ENCODE measurements at regions not wholly inside any gene's neighbourhood (a gene's known extent, or its start where the extent isn't known, plus 50 kb on each side); places are given as distances from the start of the nearest gene placed in this dataset.

DNA sequence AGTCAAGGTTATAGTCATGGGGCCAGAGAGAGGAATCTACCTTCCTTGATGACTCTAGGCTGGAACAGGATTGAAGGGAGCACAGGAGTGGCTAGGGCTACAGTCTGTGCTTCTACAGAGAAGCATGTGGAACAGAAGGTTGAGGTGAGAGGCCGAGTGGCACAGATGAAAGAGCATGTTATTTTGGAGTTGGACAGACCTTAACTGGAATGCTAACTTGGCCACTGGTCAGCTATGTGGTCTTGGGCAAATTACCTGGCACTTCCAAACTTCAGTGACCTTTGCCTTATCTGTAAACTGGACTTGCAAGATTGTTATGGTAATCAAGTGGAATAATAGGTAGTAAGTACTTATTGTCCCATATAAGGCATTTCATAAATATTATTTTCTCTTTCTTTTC, 252.7 kb downstream of the KCNRG start:
- Histone ChIP-seq H3K36me3 (ENCODE audit: insufficient read depth, low read depth, low read length) (no peaks in the 10 kb centered on the region), H3K4me1 (ENCODE audit: insufficient read depth, low read length) (no peaks in the 10 kb centered on the region), H3K27me3 (ENCODE audit: insufficient read depth, low read length) (no peaks in the 10 kb centered on the region), H3K9me3 (ENCODE audit: insufficient read depth, low read depth, low read length) (no peaks in the 10 kb centered on the region), H3K9ac (ENCODE audit: low read depth, low read length) (no peak overlapping the region), H3K27ac (ENCODE audit: low read length) (no peak overlapping the region), H3K4me3 (ENCODE audit: low read length) (no peak overlapping the region)

DNA sequence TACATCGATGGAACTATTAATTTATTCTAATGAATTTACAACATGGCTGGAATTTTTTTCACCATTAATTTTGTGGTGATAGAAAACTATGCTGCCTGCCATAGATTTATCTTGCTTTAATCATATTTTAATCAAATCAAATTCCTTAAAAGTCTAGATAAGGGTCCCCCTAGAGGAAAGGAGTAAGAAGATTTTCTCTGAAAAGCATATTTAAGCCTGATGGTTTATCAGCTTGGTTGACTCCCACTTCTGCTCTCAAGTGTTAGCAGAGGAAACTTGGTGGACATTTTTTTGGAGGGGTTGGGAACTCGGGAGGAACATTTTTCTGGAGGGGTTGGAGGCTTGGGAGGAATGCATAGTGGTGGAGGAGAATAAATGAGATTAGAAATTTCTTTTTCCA, 253.3 kb downstream of the KCNRG start:
- H3K9me3 ChIP-seq (ENCODE audit: insufficient read depth, low read depth, low read length) = no peaks in the 10 kb centered on the region
- H3K4me3 ChIP-seq (ENCODE audit: low read length) = no peak overlapping the region
- no peaks in the 10 kb centered on the region for H3K4me1 ChIP-seq (ENCODE audit: insufficient read depth, low read length)
- no peak overlapping the region for H3K9ac ChIP-seq (ENCODE audit: low read depth, low read length)
- H3K27ac ChIP-seq (ENCODE audit: low read length) = no peak overlapping the region
- no peaks in the 10 kb centered on the region for H3K36me3 ChIP-seq (ENCODE audit: insufficient read depth, low read depth, low read length)
- H3K27me3 ChIP-seq (ENCODE audit: insufficient read depth, low read length) = no peaks in the 10 kb centered on the region

GRCh38 chr13:50274181-50274580, 258.9 kb downstream of the KCNRG start:
- H3K27me3 ChIP-seq (ENCODE audit: insufficient read depth, low read length) = no peaks in the 10 kb centered on the region
- no peaks in the 10 kb centered on the region for H3K36me3 ChIP-seq (ENCODE audit: insufficient read depth, low read depth, low read length)
- H3K9me3 ChIP-seq (ENCODE audit: insufficient read depth, low read depth, low read length) = no peaks in the 10 kb centered on the region; the same call in 1 of the 2 replicates
- H3K4me3 ChIP-seq (ENCODE audit: low read length) = no peak overlapping the region
- H3K9ac ChIP-seq (ENCODE audit: low read depth, low read length) = no peak overlapping the region
- H3K27ac ChIP-seq (ENCODE audit: low read length) = no peak overlapping the region
- H3K4me1 ChIP-seq (ENCODE audit: insufficient read depth, low read length) = peaks cover 9% of the 10 kb centered on the region

DNA sequence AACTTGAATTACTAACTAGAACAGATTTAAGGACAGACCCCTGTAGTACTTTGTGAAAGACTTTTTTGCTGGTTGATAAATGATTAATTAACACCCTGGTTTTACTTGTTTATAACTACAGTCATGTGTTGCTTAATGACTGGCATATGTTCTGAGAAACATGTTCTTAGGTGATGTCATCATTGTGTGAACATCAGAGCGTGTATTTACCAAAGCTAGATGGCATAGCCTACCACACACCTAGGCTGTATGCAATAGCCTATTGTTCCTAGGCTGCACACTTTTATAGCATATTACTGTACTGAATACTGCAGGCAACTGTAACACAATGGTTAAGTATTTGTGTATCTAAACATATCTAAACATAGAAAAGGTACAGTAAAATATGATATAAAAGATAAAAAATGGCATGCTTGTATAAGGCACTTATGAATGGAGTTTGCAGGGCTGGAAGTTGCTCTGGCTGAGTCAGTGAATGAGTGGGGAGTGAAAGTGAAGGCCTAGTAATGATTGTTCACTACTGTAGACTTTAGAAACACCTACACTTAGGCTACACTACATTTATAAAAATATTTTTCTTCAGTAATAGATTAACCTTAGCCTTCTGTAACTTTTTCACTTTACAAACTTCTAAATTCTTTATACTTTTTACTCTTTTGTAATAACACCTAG, 260.3 kb downstream of the KCNRG start:
- no peak overlapping the region for H3K4me3 ChIP-seq (ENCODE audit: low read length)
- no peak overlapping the region for H3K27ac ChIP-seq (ENCODE audit: low read length)
- peaks cover 15% of the 10 kb centered on the region for H3K4me1 ChIP-seq (ENCODE audit: insufficient read depth, low read length)
- H3K36me3 ChIP-seq (ENCODE audit: insufficient read depth, low read depth, low read length) = no peaks in the 10 kb centered on the region
- no peak overlapping the region for H3K9ac ChIP-seq (ENCODE audit: low read depth, low read length)
- H3K27me3 ChIP-seq (ENCODE audit: insufficient read depth, low read length) = no peaks in the 10 kb centered on the region
- H3K9me3 ChIP-seq (ENCODE audit: insufficient read depth, low read depth, low read length) = no peaks in the 10 kb centered on the region; the same call in 1 of the 2 replicates

DNA sequence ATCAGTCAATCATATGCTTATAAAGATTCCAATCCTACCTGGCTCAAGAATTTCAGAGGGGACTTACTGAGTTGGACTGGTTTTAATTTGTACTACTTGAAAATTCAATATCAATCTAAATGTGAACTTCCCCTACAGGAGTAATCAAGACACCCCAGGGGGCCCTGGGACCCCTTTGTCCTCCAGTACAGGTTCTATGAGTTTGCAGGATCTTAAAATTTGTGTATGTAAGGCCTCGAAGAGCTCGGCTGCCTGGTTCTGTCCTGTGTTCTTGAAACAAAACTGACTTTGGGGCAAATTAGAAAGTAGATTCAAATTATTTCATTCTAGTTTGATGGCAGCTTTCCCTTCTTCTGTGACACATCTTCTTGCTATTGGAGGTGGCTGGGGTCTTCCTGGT, 261.3 kb downstream of the KCNRG start:
- H3K9me3 ChIP-seq (ENCODE audit: insufficient read depth, low read depth, low read length) = no peaks in the 10 kb centered on the region; the same call in 1 of the 2 replicates
- no peaks in the 10 kb centered on the region for H3K27me3 ChIP-seq (ENCODE audit: insufficient read depth, low read length)
- peak overlapping the region; percentile 24; the same call in 1 of the 2 replicates for H3K4me3 ChIP-seq (ENCODE audit: low read length)
- no peak overlapping the region for H3K9ac ChIP-seq (ENCODE audit: low read depth, low read length)
- no peak overlapping the region for H3K27ac ChIP-seq (ENCODE audit: low read length)
- H3K4me1 ChIP-seq (ENCODE audit: insufficient read depth, low read length) = peaks cover 15% of the 10 kb centered on the region
- no peaks in the 10 kb centered on the region for H3K36me3 ChIP-seq (ENCODE audit: insufficient read depth, low read depth, low read length)

GRCh38 chr13:50277127-50277526, 261.9 kb downstream of the KCNRG start:
- no peaks in the 10 kb centered on the region for H3K36me3 ChIP-seq (ENCODE audit: insufficient read depth, low read depth, low read length)

GRCh38 chr13:50277906-50278305, 262.7 kb downstream of the KCNRG start:
- Histone ChIP-seq H3K27ac (ENCODE audit: low read length) (no peak overlapping the region), H3K36me3 (ENCODE audit: insufficient read depth, low read depth, low read length) (no peaks in the 10 kb centered on the region), H3K4me3 (ENCODE audit: low read length) (no peak overlapping the region), H3K9me3 (ENCODE audit: insufficient read depth, low read depth, low read length) (no peaks in the 10 kb centered on the region; the same call in 1 of the 2 replicates), H3K4me1 (ENCODE audit: insufficient read depth, low read length) (peaks cover 22% of the 10 kb centered on the region), H3K27me3 (ENCODE audit: insufficient read depth, low read length) (no peaks in the 10 kb centered on the region), H3K9ac (ENCODE audit: low read depth, low read length) (no peak overlapping the region)

More at GRCh38 chr13:50277127-50277526, 261.9 kb downstream of the KCNRG start:
- no peaks in the 10 kb centered on the region; the same call in 1 of the 2 replicates for H3K9me3 ChIP-seq (ENCODE audit: insufficient read depth, low read depth, low read length)
- H3K27me3 ChIP-seq (ENCODE audit: insufficient read depth, low read length) = no peaks in the 10 kb centered on the region
- peaks cover 17% of the 10 kb centered on the region for H3K4me1 ChIP-seq (ENCODE audit: insufficient read depth, low read length)
- H3K4me3 ChIP-seq (ENCODE audit: low read length) = 0 out of 2 replicates have a peak overlapping the region, but pooled peaks have one; percentile 11
- H3K9ac ChIP-seq (ENCODE audit: low read depth, low read length) = no peak overlapping the region
- H3K27ac ChIP-seq (ENCODE audit: low read length) = no peak overlapping the region

- Histone ChIP-seq H3K4me1 (ENCODE audit: insufficient read depth, low read length) (peaks cover 22% of the 10 kb centered on the region), H3K27me3 (ENCODE audit: insufficient read depth, low read length) (no peaks in the 10 kb centered on the region), H3K27ac (ENCODE audit: low read length) (no peak overlapping the region), H3K4me3 (ENCODE audit: low read length) (no peak overlapping the region), H3K36me3 (ENCODE audit: insufficient read depth, low read depth, low read length) (no peaks in the 10 kb centered on the region), H3K9ac (ENCODE audit: low read depth, low read length) (no peak overlapping the region), H3K9me3 (ENCODE audit: insufficient read depth, low read depth, low read length) (no peaks in the 10 kb centered on the region; the same call in 1 of the 2 replicates)
These were observed 265.2 kb downstream of the KCNRG start for GRCh38 chr13:50280441-50280937.

- no peak overlapping the region for H3K9ac ChIP-seq (ENCODE audit: low read depth, low read length)
- H3K36me3 ChIP-seq (ENCODE audit: insufficient read depth, low read depth, low read length) = no peaks in the 10 kb centered on the region
- H3K27me3 ChIP-seq (ENCODE audit: insufficient read depth, low read length) = no peaks in the 10 kb centered on the region
- H3K27ac ChIP-seq (ENCODE audit: low read length) = no peak overlapping the region
- H3K9me3 ChIP-seq (ENCODE audit: insufficient read depth, low read depth, low read length) = no peaks in the 10 kb centered on the region; the same call in 1 of the 2 replicates
- H3K4me3 ChIP-seq (ENCODE audit: low read length) = no peak overlapping the region
- peaks cover 15% of the 10 kb centered on the region for H3K4me1 ChIP-seq (ENCODE audit: insufficient read depth, low read length)
These were observed 266.8 kb downstream of the KCNRG start for GRCh38 chr13:50282016-50282415.

DNA sequence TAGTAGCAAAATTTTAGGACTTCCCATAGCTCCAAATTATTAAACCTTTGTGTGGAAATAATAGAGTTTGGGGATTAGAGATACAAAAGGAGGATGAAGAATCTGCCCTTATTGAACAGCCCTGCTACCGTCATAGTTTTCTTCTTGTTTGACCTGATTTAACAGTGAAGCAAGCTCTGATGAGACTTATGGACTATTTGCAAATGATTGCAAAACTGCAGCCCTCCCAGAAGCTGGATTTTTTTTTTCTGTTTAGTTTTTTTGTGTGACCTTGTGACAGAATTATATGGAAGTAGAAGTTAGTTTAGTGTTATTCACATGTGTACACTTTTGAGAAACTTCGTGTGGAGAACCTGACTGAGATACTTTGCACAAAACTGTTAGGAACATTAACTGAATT, 267.8 kb downstream of the KCNRG start:
- Histone ChIP-seq H3K27ac (ENCODE audit: low read length) (no peak overlapping the region), H3K4me3 (ENCODE audit: low read length) (no peak overlapping the region), H3K9ac (ENCODE audit: low read depth, low read length) (no peak overlapping the region), H3K9me3 (ENCODE audit: insufficient read depth, low read depth, low read length) (no peaks in the 10 kb centered on the region; the same call in 1 of the 2 replicates), H3K36me3 (ENCODE audit: insufficient read depth, low read depth, low read length) (no peaks in the 10 kb centered on the region), H3K4me1 (ENCODE audit: insufficient read depth, low read length) (peaks cover 13% of the 10 kb centered on the region; the same call in 1 of the 2 replicates), H3K27me3 (ENCODE audit: insufficient read depth, low read length) (no peaks in the 10 kb centered on the region)

GRCh38 chr13:50284540-50284939, 269.3 kb downstream of the KCNRG start:
- H3K27me3 ChIP-seq (ENCODE audit: insufficient read depth, low read length) = no peaks in the 10 kb centered on the region
- H3K27ac ChIP-seq (ENCODE audit: low read length) = no peak overlapping the region
- H3K4me1 ChIP-seq (ENCODE audit: insufficient read depth, low read length) = peaks cover 10% of the 10 kb centered on the region; the same call in 1 of the 2 replicates
- no peaks in the 10 kb centered on the region for H3K36me3 ChIP-seq (ENCODE audit: insufficient read depth, low read depth, low read length)
- H3K9me3 ChIP-seq (ENCODE audit: insufficient read depth, low read depth, low read length) = no peaks in the 10 kb centered on the region
- H3K4me3 ChIP-seq (ENCODE audit: low read length) = no peak overlapping the region
- no peak overlapping the region for H3K9ac ChIP-seq (ENCODE audit: low read depth, low read length)

GRCh38 chr13:50285283-50285682, 270.0 kb downstream of the KCNRG start:
- no peak overlapping the region for H3K9ac ChIP-seq (ENCODE audit: low read depth, low read length)
- H3K27me3 ChIP-seq (ENCODE audit: insufficient read depth, low read length) = no peaks in the 10 kb centered on the region
- H3K36me3 ChIP-seq (ENCODE audit: insufficient read depth, low read depth, low read length) = no peaks in the 10 kb centered on the region
- H3K4me3 ChIP-seq (ENCODE audit: low read length) = no peak overlapping the region
- peaks cover 8% of the 10 kb centered on the region; the same call in 1 of the 2 replicates for H3K4me1 ChIP-seq (ENCODE audit: insufficient read depth, low read length)
- H3K27ac ChIP-seq (ENCODE audit: low read length) = no peak overlapping the region
- H3K9me3 ChIP-seq (ENCODE audit: insufficient read depth, low read depth, low read length) = no peaks in the 10 kb centered on the region

Measured in iPS-20b (cell line).